ENCODE measurements at regions not wholly inside any gene's neighbourhood (a gene's known extent, or its start where the extent isn't known, plus 50 kb on each side); places are given as distances from the start of the nearest gene placed in this dataset.

DNA sequence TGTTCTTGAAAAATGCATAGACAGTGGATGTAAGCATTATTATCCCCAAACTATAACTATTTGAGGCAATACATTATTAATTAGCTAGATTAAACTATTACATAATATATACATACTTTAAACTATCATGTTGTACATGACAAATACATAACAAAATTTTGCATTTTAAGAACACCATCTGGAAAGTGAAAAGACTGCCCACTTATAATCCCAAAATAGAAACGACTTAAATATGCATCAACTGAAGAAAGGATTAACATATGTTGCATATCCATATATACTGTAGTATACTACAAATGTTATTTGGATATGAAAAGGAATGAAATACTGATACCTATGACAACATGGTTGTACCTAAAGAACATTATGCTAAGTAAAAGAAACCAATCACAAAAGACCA is 700.8 kb upstream of the SPRY2 start:
- in situ Hi-C loops (cut with HindIII; ENCODE audit: low pct_ligation_motif_present, low sequenced_read_pairs), result no loop called here

GRCh38 chr13:81031996-81032395 is 691.1 kb upstream of the SPRY2 start:
- Histone ChIP-seq H3K4me3 (ENCODE audit: low read depth, low read length) (no peak overlapping the region), H3K36me3 (replicated peaks) (no peaks in the 10 kb centered on the region), H3K27me3 (replicated peaks) (no peaks in the 10 kb centered on the region), H3K27ac (no peak overlapping the region)
- in situ Hi-C loops (cut with HindIII; ENCODE audit: low pct_ligation_motif_present, low sequenced_read_pairs), result no loop called here
- no peak for TF ChIP-seq CTCF (IDR thresholded peaks at IDR 0.05; ENCODE audit: low read depth, low read length, missing control alignments)
- DNase-seq, result no peak

More for the DNA sequence above, 700.8 kb upstream of the SPRY2 start:
- H3K27me3 ChIP-seq (replicated peaks), result no peaks in the 10 kb centered on the region
- no peak overlapping the region for H3K27ac ChIP-seq
- H3K4me3 ChIP-seq (ENCODE audit: low read depth, low read length), result no peak overlapping the region
- TF ChIP-seq CTCF (IDR thresholded peaks at IDR 0.05; ENCODE audit: low read depth, low read length, missing control alignments), result no peak
- no peaks in the 10 kb centered on the region for H3K36me3 ChIP-seq (replicated peaks)
- no peak for DNase-seq

GRCh38 chr13:81025091-81025490 is 684.2 kb upstream of the SPRY2 start:
- no peak for DNase-seq
- no peak overlapping the region for H3K4me3 ChIP-seq (ENCODE audit: low read depth, low read length)
- in situ Hi-C loops (cut with HindIII; ENCODE audit: low pct_ligation_motif_present, low sequenced_read_pairs), result no loop called here
- no peak overlapping the region for H3K27ac ChIP-seq
- TF ChIP-seq CTCF (IDR thresholded peaks at IDR 0.05; ENCODE audit: low read depth, low read length, missing control alignments), result no peak
- H3K27me3 ChIP-seq (replicated peaks), result no peaks in the 10 kb centered on the region
- H3K36me3 ChIP-seq (replicated peaks), result no peaks in the 10 kb centered on the region

DNA sequence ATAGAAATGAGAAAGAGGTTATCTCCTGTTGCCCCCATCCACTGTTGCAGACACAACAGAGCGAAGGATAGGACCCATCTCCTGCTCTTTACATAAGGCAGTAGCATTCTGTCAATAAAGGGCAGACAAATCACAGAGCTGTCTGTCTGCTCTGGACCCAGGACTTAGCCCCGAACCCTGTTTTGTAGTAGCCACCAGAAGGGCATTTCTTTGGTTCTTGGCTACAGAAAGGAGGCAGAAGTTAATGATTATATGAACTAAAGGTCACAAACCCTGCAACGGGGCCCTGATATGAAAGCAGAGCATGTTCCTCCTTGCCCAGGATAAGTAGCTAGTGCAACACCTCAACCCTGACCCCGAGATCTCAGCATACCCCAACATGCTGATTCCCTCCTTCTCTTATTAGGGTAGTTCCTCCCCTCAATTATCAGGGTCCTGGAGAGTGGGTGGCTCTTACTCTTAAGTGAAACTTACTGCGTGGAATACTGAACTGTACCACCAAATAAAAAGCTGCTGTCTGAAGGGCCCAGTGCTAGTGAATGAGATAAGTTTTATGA is 680.4 kb upstream of the SPRY2 start:
- H3K27me3 ChIP-seq (replicated peaks), result no peaks in the 10 kb centered on the region
- DNase-seq, result no peak
- no peak overlapping the region for H3K27ac ChIP-seq
- no peaks in the 10 kb centered on the region for H3K36me3 ChIP-seq (replicated peaks)
- TF ChIP-seq CTCF (IDR thresholded peaks at IDR 0.05; ENCODE audit: low read depth, low read length, missing control alignments), result no peak
- no peak overlapping the region for H3K4me3 ChIP-seq (ENCODE audit: low read depth, low read length)
- in situ Hi-C loops (cut with HindIII; ENCODE audit: low pct_ligation_motif_present, low sequenced_read_pairs), result no loop called here

- no peak for TF ChIP-seq CTCF (IDR thresholded peaks at IDR 0.05; ENCODE audit: low read depth, low read length, missing control alignments)
- no peak overlapping the region for H3K4me3 ChIP-seq (ENCODE audit: low read depth, low read length)
- no peak for DNase-seq
- H3K27me3 ChIP-seq (replicated peaks), result no peaks in the 10 kb centered on the region
- in situ Hi-C loops (cut with HindIII; ENCODE audit: low pct_ligation_motif_present, low sequenced_read_pairs), result no loop called here
- no peaks in the 10 kb centered on the region for H3K36me3 ChIP-seq (replicated peaks)
- no peak overlapping the region for H3K27ac ChIP-seq
These were observed 679.1 kb upstream of the SPRY2 start for GRCh38 chr13:81020010-81020409.

DNA sequence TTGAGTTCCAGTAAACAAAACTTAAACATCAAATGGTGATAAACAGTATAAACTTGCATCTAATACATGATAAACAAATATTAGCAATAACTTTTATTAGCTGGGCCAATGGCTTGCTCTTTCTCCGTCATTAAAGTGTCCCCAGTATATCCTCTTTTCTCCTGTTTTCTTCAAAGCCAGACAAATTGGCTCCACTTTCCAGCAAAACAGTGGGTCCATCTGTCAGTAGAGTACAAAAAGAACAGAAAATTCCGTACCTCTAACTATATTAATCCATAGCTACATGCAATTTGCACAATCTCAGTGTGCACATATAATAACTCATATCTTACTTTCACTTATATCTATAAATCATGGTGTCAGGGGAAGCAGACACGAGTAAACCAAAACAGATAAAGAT is 678.0 kb upstream of the SPRY2 start:
- DNase-seq, result no peak
- H3K36me3 ChIP-seq (replicated peaks), result no peaks in the 10 kb centered on the region
- in situ Hi-C loops (cut with HindIII; ENCODE audit: low pct_ligation_motif_present, low sequenced_read_pairs), result no loop called here
- no peaks in the 10 kb centered on the region for H3K27me3 ChIP-seq (replicated peaks)
- H3K27ac ChIP-seq, result no peak overlapping the region
- no peak overlapping the region for H3K4me3 ChIP-seq (ENCODE audit: low read depth, low read length)
- no peak for TF ChIP-seq CTCF (IDR thresholded peaks at IDR 0.05; ENCODE audit: low read depth, low read length, missing control alignments)
